ENCODE measurements at regions not wholly inside any gene's neighbourhood (a gene's known extent, or its start where the extent isn't known, plus 50 kb on each side); places are given as distances from the start of the nearest gene placed in this dataset.
"Not testable (repeated sequence)": the region's sequence is repeated elsewhere in the genome, so short reads cannot be mapped to it uniquely, and the experiment has no call there.

DNA sequence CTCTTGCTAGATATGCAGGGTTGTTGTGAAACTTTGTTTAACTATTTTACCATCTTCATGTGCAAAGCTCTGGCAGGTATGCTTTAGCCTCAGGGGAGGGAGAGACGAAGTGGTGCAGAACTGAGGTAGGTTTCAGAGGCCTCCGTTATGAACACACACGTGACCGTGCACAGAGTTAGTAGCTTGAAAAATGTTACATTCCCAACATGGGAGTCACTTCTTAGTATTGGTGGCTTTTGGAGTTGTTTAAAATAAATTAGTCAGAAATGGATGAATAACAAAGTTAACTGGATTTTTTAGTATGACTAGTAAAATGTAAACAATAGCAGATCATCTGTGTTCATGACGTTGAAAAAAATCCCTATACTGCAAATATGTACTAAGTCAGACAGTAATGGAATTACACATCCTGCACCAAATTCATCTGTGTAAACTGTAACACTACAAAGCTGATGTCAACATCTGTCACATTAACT lies 279.6 kb downstream of the KLF13 start:
- no peak overlapping the region for H3K27ac ChIP-seq
- TF ChIP-seq, protein P1, sequence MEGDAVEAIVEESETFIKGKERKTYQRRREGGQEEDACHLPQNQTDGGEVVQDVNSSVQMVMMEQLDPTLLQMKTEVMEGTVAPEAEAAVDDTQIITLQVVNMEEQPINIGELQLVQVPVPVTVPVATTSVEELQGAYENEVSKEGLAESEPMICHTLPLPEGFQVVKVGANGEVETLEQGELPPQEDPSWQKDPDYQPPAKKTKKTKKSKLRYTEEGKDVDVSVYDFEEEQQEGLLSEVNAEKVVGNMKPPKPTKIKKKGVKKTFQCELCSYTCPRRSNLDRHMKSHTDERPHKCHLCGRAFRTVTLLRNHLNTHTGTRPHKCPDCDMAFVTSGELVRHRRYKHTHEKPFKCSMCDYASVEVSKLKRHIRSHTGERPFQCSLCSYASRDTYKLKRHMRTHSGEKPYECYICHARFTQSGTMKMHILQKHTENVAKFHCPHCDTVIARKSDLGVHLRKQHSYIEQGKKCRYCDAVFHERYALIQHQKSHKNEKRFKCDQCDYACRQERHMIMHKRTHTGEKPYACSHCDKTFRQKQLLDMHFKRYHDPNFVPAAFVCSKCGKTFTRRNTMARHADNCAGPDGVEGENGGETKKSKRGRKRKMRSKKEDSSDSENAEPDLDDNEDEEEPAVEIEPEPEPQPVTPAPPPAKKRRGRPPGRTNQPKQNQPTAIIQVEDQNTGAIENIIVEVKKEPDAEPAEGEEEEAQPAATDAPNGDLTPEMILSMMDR (conservative IDR thresholded peaks at IDR 0.05): no peak
- no peak for TF ChIP-seq ZFX (IDR thresholded peaks at IDR 0.05)

DNA sequence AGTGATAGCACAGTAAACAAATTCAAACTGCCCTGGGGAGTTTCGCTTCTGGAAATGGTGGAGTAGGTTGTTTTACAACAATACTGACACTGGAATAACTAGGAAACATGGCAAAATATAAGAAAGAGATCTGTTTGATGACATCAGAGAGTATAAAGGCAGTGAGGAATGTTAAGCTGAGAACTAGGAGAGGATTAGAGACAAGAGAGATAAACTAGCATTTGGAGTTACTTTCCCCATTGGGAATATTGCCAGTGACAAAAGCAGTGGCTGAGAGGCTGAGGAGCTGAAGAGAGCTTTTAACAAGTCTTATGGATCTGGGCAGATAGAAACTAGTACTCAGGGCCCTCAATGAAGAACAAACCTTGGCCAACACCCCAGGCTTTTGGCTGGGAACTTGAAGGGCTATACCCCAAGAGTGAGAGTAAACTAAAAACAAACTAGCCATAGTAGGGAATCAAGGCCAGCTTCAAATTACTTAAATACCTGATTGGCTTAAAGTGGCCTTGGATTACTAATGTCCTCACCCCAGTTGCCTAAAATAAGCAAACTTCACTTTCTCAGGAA lies 280.4 kb downstream of the KLF13 start:
- TF ChIP-seq ZFX (IDR thresholded peaks at IDR 0.05): no peak
- TF ChIP-seq, protein P1 (conservative IDR thresholded peaks at IDR 0.05): no peak
- H3K27ac ChIP-seq: no peak overlapping the region

DNA sequence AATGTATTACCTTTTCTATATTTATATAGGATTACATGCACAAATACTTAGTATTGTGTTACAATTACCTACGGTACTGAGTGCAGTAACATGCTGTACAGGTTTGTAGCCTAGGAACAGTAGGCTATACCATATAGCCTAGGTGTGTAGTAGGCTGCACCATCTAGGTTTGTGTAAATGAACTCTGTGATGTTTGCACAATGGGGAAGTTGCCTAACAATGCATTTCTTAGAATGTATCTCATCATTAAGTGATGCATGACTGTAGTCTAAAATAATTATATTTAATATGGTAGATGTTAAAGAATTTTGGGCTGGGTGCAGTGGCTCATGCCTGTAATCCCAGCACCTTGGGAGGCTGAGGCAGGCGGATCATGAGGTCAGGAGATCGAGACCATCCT lies 281.0 kb downstream of the KLF13 start:
- TF ChIP-seq, protein P1 (conservative IDR thresholded peaks at IDR 0.05): no peak
- no peak overlapping the region for H3K27ac ChIP-seq

DNA sequence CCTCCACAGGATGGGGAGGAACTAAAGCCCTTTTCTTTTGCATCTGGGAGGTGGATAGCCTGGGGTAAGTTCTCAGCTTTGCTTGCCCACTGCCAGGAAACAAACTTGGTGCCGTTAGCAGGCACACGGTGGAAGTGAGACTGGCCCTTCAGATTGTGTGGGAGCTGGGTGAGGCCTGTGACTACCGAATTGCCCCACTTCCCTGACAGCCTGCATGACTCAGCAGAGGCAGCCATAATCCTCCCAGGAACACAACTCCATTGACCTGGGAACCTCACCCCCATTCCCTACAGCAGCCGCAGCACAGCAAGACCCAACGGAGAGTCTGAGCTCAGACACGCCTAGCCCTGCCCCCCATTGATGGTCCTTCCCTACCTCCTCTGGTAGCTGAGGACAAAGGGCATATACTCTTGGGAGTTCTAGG lies 282.6 kb downstream of the KLF13 start:
- no peak for TF ChIP-seq ZFX (IDR thresholded peaks at IDR 0.05)
- TF ChIP-seq, protein P1 (conservative IDR thresholded peaks at IDR 0.05): no peak
- no peak overlapping the region for H3K27ac ChIP-seq

DNA sequence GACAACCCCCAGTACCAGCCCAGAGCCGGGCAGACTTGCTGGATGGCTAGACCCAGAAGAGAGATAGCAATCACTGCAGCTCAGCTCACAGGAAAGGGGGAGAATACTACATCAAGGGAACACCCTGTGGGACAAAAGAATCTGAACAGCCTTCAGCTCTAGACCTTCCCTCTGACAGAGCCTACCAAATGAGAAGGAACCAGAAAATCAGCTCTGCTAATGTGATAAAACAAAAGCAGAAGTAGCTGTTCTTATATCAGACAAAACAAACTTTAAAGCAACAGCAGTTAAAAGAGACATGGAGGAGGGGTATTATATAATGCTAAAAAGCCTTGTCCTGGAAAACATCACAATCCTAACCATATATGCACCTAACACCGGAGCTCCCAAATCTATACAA lies 283.3 kb downstream of the KLF13 start:
- TF ChIP-seq, protein P1 (conservative IDR thresholded peaks at IDR 0.05): no peak
- TF ChIP-seq ZFX (IDR thresholded peaks at IDR 0.05): no peak
- H3K27ac ChIP-seq: no peak overlapping the region

DNA sequence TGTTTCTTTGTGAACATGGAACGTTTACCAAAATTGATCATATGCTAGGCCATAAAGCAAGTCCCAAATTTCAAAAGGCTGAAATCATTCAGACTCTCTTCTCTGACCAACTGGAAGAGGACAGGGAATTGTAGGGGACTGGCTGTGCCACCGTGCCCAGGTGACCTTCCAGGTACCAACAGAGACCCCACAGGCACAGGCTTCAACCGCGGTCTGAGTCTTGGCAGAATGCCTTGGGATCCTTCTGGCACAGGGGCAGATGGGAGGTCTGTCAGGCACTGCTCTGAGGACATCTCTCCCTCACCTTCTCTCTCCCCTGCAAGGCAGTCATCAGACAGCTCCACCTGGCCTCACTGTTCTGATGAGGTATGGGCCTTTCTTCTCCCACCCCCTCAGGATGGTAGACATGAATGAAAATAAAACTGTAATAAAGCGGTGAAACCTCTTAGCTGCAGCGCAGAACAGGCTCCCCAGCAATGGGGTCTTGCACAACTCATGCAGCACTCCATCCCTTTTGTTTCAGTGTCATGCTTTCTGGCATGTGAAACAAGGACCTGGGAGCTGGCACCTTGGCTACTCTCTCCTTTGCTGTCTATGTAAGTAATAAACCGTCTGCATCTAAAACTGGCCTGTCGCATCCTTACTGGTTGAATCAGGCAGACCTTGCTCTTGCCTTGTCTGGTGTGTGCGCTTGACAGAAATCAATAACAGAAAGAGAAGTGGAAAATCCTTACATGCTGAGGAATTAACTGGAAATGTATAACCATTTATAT lies 289.2 kb downstream of the KLF13 start:
- TF ChIP-seq, protein P1 (conservative IDR thresholded peaks at IDR 0.05): no peak
- no peak for TF ChIP-seq ZFX (IDR thresholded peaks at IDR 0.05)
- no peak overlapping the region for H3K27ac ChIP-seq

DNA sequence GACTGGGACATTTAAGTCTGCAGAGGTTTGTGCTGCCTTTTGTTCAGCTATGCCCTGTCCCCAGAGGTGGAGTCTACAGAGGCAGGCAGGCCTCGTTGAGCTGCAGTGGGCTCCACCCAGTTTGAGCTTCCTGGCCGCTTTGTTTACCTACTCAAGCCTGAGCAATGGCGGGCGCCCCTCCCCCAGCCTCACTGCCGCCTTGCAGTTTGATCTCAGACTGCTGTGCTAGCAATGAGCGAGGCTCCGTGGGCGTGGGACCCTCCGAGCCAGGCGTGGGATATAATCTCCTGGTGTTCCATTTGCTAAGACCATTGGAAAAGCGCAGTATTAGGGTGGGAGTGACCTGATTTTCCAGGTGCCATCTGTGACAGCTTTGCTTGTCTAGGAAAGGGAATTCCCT lies 296.7 kb downstream of the KLF13 start:
- H3K27ac ChIP-seq: not testable (repeated sequence)

DNA sequence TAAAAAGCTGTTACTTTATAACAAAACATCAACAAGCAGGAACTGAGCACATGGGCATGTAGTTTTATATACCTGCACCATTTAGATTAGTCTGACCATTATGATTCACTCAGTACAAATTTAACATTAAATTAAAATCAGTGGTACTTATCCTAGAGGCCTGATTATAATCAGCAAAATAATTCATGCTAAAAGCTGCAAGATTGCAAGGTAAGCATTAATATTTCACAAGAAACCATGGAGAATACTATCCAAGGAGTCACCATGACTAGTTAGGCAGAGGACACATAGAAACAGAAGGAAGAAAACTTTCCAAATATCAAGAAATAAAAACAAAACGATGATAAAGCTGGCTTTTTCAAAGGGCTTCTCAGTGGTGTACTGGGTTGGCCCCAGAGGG lies 297.5 kb downstream of the KLF13 start:
- not testable (repeated sequence) for H3K27ac ChIP-seq

DNA sequence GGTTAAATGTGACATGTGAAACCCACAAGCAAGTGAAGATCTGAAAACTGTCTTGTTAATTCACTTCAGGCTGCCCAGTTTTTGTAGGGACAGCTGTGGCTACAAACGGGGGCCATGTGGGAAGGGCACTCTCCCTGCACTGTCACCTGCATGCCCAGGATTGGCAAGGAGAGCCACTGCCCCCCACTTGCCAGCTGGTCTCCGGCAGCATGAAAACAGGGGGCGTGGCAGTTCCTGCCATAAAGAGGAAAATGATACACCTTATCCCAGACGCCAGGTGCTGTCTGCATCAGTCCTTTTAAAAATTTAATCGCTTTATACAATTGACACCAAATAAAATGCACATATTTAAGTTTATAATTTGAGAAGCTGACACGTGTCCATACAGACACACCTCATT lies 309.1 kb downstream of the KLF13 start:
- H3K27ac ChIP-seq: not testable (repeated sequence)

DNA sequence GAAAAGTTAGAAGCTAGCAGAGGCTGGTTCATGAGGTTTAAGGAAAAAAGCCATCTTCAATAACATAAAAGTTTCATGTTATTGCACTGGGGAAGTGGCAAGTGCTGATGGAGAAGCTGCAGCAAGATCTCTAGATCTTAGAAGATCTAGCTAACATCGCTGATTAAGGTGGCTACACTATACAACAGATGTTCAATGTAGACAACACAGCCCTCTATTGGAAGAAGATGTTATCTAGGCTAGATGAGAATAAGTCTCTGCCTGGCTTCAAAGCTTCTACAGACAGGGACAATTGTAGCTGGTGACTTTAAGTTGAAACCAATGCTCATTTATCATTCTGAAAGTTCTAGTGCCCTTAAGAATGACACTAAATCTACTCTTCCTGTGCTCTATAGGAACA lies 310.3 kb downstream of the KLF13 start:
- not testable (repeated sequence) for H3K27ac ChIP-seq

DNA sequence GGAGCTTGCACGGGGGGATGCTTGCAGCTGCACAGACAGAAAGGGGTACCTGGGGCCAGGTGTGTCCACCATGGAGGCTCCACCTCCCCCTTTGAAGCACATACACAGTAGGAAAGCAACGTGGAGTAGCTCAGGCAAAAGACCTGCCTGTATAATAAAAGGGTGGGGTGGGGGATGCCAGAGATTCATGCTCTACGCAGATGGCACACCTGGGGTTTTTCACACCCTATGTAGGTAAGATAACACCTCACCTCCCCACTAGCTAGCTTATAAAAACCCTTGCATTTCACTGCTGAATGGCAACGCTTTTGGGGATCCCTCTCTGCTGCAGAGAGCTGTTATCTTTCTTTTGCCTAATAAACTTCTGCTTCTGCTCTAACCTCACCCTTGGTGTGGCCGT lies 317.3 kb downstream of the KLF13 start:
- H3K27ac ChIP-seq: not testable (repeated sequence)

DNA sequence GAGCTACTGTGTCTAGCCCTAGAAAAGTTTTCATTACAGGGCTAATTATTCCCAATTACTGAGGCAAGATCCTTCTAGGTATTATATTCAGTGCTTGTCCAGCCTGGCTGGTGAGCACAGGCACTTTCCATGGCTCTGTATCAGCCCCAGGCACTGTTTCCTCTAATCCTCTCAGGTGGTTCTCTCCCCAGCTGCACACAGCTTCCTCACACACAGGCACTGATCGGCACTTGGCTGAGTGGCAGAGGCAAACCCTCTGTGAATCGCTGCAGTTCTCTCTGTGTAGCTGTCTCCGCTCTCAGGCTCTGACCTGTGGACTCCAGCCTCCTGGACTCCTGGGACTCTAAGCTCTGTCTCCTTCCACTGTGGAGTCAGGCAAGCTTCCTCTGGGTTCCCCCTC lies 318.1 kb downstream of the KLF13 start:
- H3K27ac ChIP-seq: not testable (repeated sequence)

DNA sequence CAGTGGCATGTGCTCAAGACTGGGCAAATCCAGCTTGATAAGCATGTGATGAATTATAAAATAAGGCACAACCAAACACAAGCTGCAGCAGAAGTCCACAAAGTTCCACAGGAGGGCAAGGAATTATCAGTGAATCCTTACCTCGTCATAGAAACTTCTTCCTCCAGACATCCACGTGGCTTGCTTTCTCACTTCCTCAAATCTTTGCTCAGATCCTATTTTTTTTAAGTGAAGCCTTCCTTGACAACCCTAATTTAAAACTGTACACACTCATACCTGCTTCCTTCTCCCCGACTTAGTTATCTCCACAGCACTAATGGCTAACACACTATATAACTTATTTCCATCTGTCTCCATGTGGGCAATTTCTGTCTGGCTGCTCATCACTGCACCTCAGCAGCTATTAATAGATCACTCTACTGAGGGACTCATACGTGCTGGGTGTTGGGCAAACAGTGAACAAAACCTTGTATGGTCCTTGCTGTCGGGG lies 320.7 kb downstream of the KLF13 start:
- H3K27ac ChIP-seq: not testable (repeated sequence)

Data from C4-2B (cell line).